ENCODE measurements at regions not wholly inside any gene's neighbourhood (a gene's known extent, or its start where the extent isn't known, plus 50 kb on each side); places are given as distances from the start of the nearest gene placed in this dataset.

DNA sequence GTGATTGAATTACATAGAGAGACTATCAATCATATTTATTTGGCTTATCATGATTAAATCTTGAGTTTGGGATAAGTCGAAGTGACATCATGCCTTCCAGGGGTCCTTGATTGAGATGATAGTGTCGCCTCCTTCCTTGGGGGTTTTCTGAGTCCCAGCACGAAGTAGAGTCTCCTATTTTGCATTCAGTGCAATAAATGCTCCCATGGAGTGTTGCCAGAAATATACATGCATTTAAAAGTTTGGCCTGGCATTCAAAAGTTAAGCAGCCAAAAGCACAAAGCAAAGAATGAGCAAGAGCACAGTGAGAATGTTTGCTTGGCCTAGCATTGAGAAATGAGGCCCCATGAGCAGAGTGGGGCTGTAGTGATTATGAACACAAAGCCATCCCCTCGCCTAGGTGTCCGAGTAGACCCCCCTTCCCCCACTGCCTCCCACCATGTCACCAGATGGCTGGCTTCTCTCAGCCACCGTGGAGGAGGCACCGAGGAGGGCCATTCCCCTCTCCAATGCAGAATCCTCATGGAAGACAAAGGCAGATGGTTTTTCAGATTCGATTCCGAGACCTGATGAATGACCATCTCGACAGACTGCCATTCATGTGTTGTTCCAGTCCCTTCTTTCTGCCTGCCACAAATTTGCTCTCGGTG is 58.8 kb upstream of the UBL3 start (continued):
- TF ChIP-seq ZBTB17 (tag by site-specific recombination; IDR thresholded peaks at IDR 0.05) = no peak
- TF ChIP-seq, protein P1, sequence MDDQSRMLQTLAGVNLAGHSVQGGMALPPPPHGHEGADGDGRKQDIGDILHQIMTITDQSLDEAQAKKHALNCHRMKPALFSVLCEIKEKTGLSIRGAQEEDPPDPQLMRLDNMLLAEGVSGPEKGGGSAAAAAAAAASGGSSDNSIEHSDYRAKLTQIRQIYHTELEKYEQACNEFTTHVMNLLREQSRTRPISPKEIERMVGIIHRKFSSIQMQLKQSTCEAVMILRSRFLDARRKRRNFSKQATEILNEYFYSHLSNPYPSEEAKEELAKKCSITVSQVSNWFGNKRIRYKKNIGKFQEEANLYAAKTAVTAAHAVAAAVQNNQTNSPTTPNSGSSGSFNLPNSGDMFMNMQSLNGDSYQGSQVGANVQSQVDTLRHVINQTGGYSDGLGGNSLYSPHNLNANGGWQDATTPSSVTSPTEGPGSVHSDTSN (CRISPR knock-in tag; IDR thresholded peaks at IDR 0.05) = no peak
- TF ChIP-seq, protein P2, sequence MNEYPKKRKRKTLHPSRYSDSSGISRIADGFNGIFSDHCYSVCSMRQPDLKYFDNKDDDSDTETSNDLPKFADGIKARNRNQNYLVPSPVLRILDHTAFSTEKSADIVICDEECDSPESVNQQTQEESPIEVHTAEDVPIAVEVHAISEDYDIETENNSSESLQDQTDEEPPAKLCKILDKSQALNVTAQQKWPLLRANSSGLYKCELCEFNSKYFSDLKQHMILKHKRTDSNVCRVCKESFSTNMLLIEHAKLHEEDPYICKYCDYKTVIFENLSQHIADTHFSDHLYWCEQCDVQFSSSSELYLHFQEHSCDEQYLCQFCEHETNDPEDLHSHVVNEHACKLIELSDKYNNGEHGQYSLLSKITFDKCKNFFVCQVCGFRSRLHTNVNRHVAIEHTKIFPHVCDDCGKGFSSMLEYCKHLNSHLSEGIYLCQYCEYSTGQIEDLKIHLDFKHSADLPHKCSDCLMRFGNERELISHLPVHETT (tag by site-specific recombination; IDR thresholded peaks at IDR 0.05) = no peak
- no peak for TF ChIP-seq ZNF23 (tag by site-specific recombination; IDR thresholded peaks at IDR 0.05; ENCODE audit: borderline replicate concordance)
- TF ChIP-seq ZNF10 (tag by site-specific recombination; IDR thresholded peaks at IDR 0.05) = no peak
- no peak; the same call in 1 of the 2 replicates for TF ChIP-seq ZXDB (tag by site-specific recombination; IDR thresholded peaks at IDR 0.05)
- no peak for TF ChIP-seq TRIM28 (IDR thresholded peaks at IDR 0.05; ENCODE audit: borderline replicate concordance, low read length)
- TF ChIP-seq, protein P3, sequence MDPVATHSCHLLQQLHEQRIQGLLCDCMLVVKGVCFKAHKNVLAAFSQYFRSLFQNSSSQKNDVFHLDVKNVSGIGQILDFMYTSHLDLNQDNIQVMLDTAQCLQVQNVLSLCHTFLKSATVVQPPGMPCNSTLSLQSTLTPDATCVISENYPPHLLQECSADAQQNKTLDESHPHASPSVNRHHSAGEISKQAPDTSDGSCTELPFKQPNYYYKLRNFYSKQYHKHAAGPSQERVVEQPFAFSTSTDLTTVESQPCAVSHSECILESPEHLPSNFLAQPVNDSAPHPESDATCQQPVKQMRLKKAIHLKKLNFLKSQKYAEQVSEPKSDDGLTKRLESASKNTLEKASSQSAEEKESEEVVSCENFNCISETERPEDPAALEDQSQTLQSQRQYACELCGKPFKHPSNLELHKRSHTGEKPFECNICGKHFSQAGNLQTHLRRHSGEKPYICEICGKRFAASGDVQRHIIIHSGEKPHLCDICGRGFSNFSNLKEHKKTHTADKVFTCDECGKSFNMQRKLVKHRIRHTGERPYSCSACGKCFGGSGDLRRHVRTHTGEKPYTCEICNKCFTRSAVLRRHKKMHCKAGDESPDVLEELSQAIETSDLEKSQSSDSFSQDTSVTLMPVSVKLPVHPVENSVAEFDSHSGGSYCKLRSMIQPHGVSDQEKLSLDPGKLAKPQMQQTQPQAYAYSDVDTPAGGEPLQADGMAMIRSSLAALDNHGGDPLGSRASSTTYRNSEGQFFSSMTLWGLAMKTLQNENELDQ (tag by site-specific recombination; IDR thresholded peaks at IDR 0.05; ENCODE audit: low read depth) = no peak
- TF ChIP-seq ZNF146 (tag by site-specific recombination; IDR thresholded peaks at IDR 0.05) = no peak; the same call in 1 of the 2 replicates
- TF ChIP-seq ZNF292 (tag by site-specific recombination; IDR thresholded peaks at IDR 0.05; ENCODE audit: borderline replicate concordance, low read depth) = no peak
- TF ChIP-seq ZNF223 (tag by site-specific recombination; IDR thresholded peaks at IDR 0.05) = no peak
- no peak for TF ChIP-seq MYNN (tag by site-specific recombination; IDR thresholded peaks at IDR 0.05; ENCODE audit: borderline replicate concordance)
- TF ChIP-seq ZFP3 (tag by site-specific recombination; IDR thresholded peaks at IDR 0.05; ENCODE audit: low read depth) = no peak
- peak; percentile 42; the same call in 1 of the 2 replicates for TF ChIP-seq ZFP69B (tag by site-specific recombination; IDR thresholded peaks at IDR 0.05)
- TF ChIP-seq, protein P4, sequence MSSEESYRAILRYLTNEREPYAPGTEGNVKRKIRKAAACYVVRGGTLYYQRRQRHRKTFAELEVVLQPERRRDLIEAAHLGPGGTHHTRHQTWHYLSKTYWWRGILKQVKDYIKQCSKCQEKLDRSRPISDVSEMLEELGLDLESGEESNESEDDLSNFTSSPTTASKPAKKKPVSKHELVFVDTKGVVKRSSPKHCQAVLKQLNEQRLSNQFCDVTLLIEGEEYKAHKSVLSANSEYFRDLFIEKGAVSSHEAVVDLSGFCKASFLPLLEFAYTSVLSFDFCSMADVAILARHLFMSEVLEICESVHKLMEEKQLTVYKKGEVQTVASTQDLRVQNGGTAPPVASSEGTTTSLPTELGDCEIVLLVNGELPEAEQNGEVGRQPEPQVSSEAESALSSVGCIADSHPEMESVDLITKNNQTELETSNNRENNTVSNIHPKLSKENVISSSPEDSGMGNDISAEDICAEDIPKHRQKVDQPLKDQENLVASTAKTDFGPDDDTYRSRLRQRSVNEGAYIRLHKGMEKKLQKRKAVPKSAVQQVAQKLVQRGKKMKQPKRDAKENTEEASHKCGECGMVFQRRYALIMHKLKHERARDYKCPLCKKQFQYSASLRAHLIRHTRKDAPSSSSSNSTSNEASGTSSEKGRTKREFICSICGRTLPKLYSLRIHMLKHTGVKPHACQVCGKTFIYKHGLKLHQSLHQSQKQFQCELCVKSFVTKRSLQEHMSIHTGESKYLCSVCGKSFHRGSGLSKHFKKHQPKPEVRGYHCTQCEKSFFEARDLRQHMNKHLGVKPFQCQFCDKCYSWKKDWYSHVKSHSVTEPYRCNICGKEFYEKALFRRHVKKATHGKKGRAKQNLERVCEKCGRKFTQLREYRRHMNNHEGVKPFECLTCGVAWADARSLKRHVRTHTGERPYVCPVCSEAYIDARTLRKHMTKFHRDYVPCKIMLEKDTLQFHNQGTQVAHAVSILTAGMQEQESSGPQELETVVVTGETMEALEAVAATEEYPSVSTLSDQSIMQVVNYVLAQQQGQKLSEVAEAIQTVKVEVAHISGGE (tag by site-specific recombination; conservative IDR thresholded peaks at IDR 0.05; ENCODE audit: low read depth) = no peak
- TF ChIP-seq ZBTB1 (tag by site-specific recombination; IDR thresholded peaks at IDR 0.05) = no peak
- no peak for TF ChIP-seq EGR2 (tag by site-specific recombination; IDR thresholded peaks at IDR 0.05; ENCODE audit: low read depth)
- TF ChIP-seq, protein P5, sequence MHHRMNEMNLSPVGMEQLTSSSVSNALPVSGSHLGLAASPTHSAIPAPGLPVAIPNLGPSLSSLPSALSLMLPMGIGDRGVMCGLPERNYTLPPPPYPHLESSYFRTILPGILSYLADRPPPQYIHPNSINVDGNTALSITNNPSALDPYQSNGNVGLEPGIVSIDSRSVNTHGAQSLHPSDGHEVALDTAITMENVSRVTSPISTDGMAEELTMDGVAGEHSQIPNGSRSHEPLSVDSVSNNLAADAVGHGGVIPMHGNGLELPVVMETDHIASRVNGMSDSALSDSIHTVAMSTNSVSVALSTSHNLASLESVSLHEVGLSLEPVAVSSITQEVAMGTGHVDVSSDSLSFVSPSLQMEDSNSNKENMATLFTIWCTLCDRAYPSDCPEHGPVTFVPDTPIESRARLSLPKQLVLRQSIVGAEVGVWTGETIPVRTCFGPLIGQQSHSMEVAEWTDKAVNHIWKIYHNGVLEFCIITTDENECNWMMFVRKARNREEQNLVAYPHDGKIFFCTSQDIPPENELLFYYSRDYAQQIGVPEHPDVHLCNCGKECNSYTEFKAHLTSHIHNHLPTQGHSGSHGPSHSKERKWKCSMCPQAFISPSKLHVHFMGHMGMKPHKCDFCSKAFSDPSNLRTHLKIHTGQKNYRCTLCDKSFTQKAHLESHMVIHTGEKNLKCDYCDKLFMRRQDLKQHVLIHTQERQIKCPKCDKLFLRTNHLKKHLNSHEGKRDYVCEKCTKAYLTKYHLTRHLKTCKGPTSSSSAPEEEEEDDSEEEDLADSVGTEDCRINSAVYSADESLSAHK (tag by site-specific recombination; IDR thresholded peaks at IDR 0.05) = no peak
- no peak for TF ChIP-seq ZNF521 (tag by site-specific recombination; IDR thresholded peaks at IDR 0.05)
- no peak for TF ChIP-seq ZFP37 (tag by site-specific recombination; IDR thresholded peaks at IDR 0.05)
- no peak for TF ChIP-seq ZSCAN30 (tag by site-specific recombination; IDR thresholded peaks at IDR 0.05)
- no peak for TF ChIP-seq ZNF26 (tag by site-specific recombination; IDR thresholded peaks at IDR 0.05)
- TF ChIP-seq ZNF112 (tag by site-specific recombination; IDR thresholded peaks at IDR 0.05) = no peak
- TF ChIP-seq ZNF501 (tag by site-specific recombination; IDR thresholded peaks at IDR 0.05) = no peak
- TF ChIP-seq, protein P6, sequence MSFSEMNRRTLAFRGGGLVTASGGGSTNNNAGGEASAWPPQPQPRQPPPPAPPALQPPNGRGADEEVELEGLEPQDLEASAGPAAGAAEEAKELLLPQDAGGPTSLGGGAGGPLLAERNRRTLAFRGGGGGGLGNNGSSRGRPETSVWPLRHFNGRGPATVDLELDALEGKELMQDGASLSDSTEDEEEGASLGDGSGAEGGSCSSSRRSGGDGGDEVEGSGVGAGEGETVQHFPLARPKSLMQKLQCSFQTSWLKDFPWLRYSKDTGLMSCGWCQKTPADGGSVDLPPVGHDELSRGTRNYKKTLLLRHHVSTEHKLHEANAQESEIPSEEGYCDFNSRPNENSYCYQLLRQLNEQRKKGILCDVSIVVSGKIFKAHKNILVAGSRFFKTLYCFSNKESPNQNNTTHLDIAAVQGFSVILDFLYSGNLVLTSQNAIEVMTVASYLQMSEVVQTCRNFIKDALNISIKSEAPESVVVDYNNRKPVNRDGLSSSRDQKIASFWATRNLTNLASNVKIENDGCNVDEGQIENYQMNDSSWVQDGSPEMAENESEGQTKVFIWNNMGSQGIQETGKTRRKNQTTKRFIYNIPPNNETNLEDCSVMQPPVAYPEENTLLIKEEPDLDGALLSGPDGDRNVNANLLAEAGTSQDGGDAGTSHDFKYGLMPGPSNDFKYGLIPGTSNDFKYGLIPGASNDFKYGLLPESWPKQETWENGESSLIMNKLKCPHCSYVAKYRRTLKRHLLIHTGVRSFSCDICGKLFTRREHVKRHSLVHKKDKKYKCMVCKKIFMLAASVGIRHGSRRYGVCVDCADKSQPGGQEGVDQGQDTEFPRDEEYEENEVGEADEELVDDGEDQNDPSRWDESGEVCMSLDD (tag by site-specific recombination; IDR thresholded peaks at IDR 0.05) = no peak
